ENCODE measurements at regions not wholly inside any gene's neighbourhood (a gene's known extent, or its start where the extent isn't known, plus 50 kb on each side); places are given as distances from the start of the nearest gene placed in this dataset.

DNA sequence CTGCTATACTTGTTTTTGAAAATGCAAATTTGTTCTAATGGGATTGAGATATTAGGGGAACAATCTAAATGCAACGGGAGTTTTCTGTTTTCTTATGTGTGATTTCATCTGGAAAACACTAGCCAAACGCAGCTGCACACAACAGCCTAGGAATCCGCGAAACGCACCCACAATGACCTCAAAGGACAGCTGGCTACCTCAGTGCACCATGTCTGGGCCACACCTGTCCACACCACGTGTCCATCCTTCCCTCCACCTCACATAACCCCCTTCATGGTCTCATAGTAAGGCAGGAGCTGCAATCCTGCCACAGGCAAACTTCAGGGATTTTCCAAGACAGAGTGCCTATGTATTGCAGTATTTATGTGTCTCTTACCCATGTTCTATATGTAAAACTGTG lies 382.5 kb upstream of the PRKCQ start:
- TF ChIP-seq, protein P1, sequence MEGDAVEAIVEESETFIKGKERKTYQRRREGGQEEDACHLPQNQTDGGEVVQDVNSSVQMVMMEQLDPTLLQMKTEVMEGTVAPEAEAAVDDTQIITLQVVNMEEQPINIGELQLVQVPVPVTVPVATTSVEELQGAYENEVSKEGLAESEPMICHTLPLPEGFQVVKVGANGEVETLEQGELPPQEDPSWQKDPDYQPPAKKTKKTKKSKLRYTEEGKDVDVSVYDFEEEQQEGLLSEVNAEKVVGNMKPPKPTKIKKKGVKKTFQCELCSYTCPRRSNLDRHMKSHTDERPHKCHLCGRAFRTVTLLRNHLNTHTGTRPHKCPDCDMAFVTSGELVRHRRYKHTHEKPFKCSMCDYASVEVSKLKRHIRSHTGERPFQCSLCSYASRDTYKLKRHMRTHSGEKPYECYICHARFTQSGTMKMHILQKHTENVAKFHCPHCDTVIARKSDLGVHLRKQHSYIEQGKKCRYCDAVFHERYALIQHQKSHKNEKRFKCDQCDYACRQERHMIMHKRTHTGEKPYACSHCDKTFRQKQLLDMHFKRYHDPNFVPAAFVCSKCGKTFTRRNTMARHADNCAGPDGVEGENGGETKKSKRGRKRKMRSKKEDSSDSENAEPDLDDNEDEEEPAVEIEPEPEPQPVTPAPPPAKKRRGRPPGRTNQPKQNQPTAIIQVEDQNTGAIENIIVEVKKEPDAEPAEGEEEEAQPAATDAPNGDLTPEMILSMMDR (IDR thresholded peaks at IDR 0.05; ENCODE audit: insufficient read depth, low read length, missing control alignments), result no peak
- no peak overlapping the region for H3K4me3 ChIP-seq (ENCODE audit: low read depth, low read length)
- POLR2A ChIA-PET, result no interaction called here
- no peak for DNase-seq (ENCODE audit: low read depth, low spot score)
- CTCF ChIA-PET, result no interaction called here

DNA sequence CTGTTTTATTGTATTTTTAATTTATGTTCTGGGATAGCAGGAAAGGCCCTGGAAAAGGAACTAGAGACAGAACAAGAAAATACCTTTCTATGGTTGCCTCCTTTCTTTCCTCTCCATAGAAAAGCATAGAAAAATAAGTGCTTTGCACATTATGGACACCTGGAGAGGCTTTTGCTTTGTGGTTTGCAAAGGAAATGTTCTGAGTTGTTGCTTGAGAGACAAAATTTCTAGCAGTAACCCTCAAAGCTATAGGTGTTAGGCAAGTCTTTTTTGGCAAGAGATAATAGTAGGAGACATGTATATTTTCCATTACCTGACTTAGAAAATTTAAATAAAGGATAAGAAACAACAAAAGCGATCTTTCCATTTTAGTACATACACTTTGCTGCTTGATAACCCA lies 378.6 kb upstream of the PRKCQ start:
- DNase-seq (ENCODE audit: low read depth, low spot score), result no peak
- POLR2A ChIA-PET, result no interaction called here
- CTCF ChIA-PET, result no interaction called here
- no peak overlapping the region for H3K4me3 ChIP-seq (ENCODE audit: low read depth, low read length)
- TF ChIP-seq, protein P1 (IDR thresholded peaks at IDR 0.05; ENCODE audit: insufficient read depth, low read length, missing control alignments), result no peak

DNA sequence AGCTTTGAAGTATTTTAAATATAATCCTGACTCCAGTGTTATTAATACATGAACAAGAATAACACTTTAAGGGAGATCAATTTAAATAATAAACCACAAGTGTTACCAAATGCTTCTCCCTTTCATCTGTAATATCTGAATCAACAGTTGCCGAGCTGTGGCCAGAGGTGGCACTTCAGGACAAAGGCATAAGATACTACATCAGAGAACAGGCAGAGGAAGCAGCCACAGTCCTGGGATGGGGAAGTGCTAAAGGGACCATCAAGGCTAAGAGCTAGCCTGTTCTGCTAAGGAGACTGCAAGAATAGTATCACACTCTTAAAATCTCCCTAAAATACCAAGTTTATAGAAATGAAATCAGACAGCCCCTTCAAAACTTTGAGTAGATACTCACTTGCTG lies 378.2 kb upstream of the PRKCQ start:
- DNase-seq (ENCODE audit: low read depth, low spot score), result no peak
- ChIA-PET CTCF (no interaction called here), POLR2A (no interaction called here)
- TF ChIP-seq, protein P1 (IDR thresholded peaks at IDR 0.05; ENCODE audit: insufficient read depth, low read length, missing control alignments), result no peak
- no peak overlapping the region for H3K4me3 ChIP-seq (ENCODE audit: low read depth, low read length)

- ChIA-PET CTCF (no interaction called here), POLR2A (no interaction called here)
- no peak for DNase-seq (ENCODE audit: low read depth, low spot score)
- no peak overlapping the region for H3K4me3 ChIP-seq (ENCODE audit: low read depth, low read length)
- TF ChIP-seq, protein P1 (IDR thresholded peaks at IDR 0.05; ENCODE audit: insufficient read depth, low read length, missing control alignments), result no peak
These were observed 377.8 kb upstream of the PRKCQ start for GRCh38 chr10:6957851-6958250.

- TF ChIP-seq, protein P1 (IDR thresholded peaks at IDR 0.05; ENCODE audit: insufficient read depth, low read length, missing control alignments), result no peak
- CTCF ChIA-PET, result no interaction called here
- H3K4me3 ChIP-seq (ENCODE audit: low read depth, low read length), result no peak overlapping the region
- POLR2A ChIA-PET, result no interaction called here
- no peak for DNase-seq (ENCODE audit: low read depth, low spot score)
These were observed 376.5 kb upstream of the PRKCQ start for GRCh38 chr10:6956562-6956961.

GRCh38 chr10:6953271-6953801 lies 373.3 kb upstream of the PRKCQ start:
- TF ChIP-seq, protein P1 (IDR thresholded peaks at IDR 0.05; ENCODE audit: insufficient read depth, low read length, missing control alignments), result no peak
- ChIA-PET POLR2A (no interaction called here), CTCF (no interaction called here)
- no peak overlapping the region for H3K4me3 ChIP-seq (ENCODE audit: low read depth, low read length)
- no peak for DNase-seq (ENCODE audit: low read depth, low spot score)
